ENCODE measurements at regions not wholly inside any gene's neighbourhood (a gene's known extent, or its start where the extent isn't known, plus 50 kb on each side); places are given as distances from the start of the nearest gene placed in this dataset.

DNA sequence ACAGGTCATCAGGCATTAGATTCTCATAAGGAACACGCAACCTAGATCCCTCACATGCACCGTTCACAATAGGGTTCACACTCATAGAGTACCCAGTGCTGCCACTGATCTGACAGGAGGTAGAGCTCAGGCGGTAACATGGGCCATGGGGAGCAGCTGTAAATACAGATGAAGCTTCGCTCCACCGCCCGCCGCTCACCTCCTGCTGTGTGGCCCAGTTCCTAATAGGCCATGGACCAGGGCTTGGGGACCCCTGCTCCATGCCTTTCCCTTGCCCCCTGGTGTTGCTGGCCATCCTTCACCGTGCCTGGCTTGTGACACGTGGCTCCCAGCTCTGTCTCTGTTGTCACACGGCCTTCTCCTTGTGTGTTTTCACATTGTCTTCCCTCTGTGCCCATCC is 171.1 kb upstream of the JARID2 start:
- TF ChIP-seq CTCF (IDR thresholded peaks at IDR 0.05; ENCODE audit: insufficient read depth, low read length) (no peak), POLR2AphosphoS5 (IDR thresholded peaks at IDR 0.05; ENCODE audit: low read depth) (no peak), GABPA (IDR thresholded peaks at IDR 0.05; ENCODE audit: low read depth) (no peak)

Data from HL-60 (cell line).